ENCODE measurements at regions not wholly inside any gene's neighbourhood (a gene's known extent, or its start where the extent isn't known, plus 50 kb on each side); places are given as distances from the start of the nearest gene placed in this dataset.

GRCh38 chr2:188682838-188683237 lies 291.3 kb upstream of the COL3A1 start:
- TF ChIP-seq EZH2 (IDR thresholded peaks at IDR 0.05; ENCODE audit: low read length, missing control alignments), result no peak
- TF ChIP-seq CTCF (conservative IDR thresholded peaks at IDR 0.05 in 1 of 2, IDR thresholded peaks at IDR 0.05 in 1 of 2; ENCODE audit: low read depth in 1 of 2, low read length in 2 of 2), result no peak
